ENCODE measurements at regions not wholly inside any gene's neighbourhood (a gene's known extent, or its start where the extent isn't known, plus 50 kb on each side); places are given as distances from the start of the nearest gene placed in this dataset.

DNA sequence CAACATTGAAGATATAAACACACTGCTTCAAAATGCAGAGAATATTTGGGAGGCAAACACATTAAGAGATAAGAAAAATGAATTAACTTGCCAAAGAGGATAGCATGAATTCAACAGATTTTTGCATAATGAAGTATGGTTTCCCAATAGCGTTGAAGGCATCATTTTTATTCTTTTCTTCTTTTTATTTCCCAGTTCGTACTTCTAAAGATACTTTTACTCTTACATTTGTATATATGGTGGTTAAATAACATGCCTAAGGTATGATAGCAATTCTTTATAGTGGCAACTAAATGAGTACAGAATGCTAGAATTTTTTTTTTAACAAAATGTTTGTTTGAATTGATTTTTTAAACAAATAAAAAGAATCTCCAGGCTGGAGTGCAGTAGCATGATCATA, 473.4 kb upstream of the MARCKS start:
- no peak overlapping the region for H3K4me3 ChIP-seq (ENCODE audit: low read depth, low read length)
- ChIA-PET POLR2A (no interaction called here), CTCF (interaction anchor here (2.6 kb wide), 1 partner anchor 475 kb away, joined by 10 read pairs; no protein-coding TSS in a partner anchor)
- DNase-seq (ENCODE audit: low read depth, low spot score) = no peak
- TF ChIP-seq, protein P1, sequence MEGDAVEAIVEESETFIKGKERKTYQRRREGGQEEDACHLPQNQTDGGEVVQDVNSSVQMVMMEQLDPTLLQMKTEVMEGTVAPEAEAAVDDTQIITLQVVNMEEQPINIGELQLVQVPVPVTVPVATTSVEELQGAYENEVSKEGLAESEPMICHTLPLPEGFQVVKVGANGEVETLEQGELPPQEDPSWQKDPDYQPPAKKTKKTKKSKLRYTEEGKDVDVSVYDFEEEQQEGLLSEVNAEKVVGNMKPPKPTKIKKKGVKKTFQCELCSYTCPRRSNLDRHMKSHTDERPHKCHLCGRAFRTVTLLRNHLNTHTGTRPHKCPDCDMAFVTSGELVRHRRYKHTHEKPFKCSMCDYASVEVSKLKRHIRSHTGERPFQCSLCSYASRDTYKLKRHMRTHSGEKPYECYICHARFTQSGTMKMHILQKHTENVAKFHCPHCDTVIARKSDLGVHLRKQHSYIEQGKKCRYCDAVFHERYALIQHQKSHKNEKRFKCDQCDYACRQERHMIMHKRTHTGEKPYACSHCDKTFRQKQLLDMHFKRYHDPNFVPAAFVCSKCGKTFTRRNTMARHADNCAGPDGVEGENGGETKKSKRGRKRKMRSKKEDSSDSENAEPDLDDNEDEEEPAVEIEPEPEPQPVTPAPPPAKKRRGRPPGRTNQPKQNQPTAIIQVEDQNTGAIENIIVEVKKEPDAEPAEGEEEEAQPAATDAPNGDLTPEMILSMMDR (IDR thresholded peaks at IDR 0.05; ENCODE audit: insufficient read depth, low read length, missing control alignments) = no peak

DNA sequence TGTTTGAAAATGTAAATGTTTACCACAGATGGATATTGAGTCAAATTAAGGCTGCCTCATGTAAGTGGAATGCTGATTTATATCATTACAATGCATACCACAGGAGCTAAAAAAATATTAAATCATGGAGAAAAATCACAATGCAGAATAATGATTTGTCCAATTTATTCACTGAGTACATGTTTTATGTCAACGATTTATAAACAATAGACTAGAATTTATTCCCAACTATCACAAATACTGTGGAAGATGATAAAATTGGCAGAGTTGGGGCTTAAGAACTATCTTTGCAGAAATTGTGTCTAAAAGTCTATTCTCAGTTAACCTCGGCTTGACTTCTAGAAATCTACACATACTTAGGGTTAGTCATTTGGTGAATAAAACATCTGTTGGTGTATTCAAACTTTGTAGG, 472.1 kb upstream of the MARCKS start:
- POLR2A ChIA-PET = interaction anchor here (1.0 to 1.2 kb wide), 3 partner anchors 9 to 474 kb away, joined by 3 read pairs; no protein-coding TSS in a partner anchor
- no peak overlapping the region for H3K4me3 ChIP-seq (ENCODE audit: low read depth, low read length)
- DNase-seq (ENCODE audit: low read depth, low spot score) = no peak
- TF ChIP-seq, protein P1 (IDR thresholded peaks at IDR 0.05; ENCODE audit: insufficient read depth, low read length, missing control alignments) = no peak
- CTCF ChIA-PET = interaction anchor here (0.6 to 2.6 kb wide), 5 partner anchors 9 to 515 kb away, joined by 3 to 10 read pairs (median 3); no protein-coding TSS in a partner anchor

DNA sequence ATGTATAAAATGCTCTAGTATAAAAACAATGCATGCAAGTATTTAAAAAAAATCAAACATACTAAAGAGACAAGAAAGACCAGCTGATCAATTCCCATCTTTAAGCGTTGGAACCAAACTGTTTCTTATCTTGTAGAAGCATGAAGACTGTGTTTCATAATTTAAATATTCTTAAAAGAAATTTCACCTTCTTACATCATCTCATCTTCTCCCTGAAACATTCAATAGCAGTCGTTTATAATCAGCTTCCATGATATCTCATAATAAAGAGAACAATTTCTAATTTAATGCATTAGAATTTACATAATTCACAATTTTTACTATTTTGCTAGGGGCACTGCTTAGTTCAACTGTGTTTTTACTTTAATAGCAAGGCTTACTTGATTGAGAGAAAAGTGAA, 468.1 kb upstream of the MARCKS start:
- no peak overlapping the region for H3K4me3 ChIP-seq (ENCODE audit: low read depth, low read length)
- no peak for DNase-seq (ENCODE audit: low read depth, low spot score)
- CTCF ChIA-PET = interaction anchor here (1.2 kb wide), 1 partner anchor 10 kb away, joined by 3 read pairs; no protein-coding TSS in a partner anchor
- POLR2A ChIA-PET = no interaction called here
- TF ChIP-seq, protein P1 (IDR thresholded peaks at IDR 0.05; ENCODE audit: insufficient read depth, low read length, missing control alignments) = no peak

DNA sequence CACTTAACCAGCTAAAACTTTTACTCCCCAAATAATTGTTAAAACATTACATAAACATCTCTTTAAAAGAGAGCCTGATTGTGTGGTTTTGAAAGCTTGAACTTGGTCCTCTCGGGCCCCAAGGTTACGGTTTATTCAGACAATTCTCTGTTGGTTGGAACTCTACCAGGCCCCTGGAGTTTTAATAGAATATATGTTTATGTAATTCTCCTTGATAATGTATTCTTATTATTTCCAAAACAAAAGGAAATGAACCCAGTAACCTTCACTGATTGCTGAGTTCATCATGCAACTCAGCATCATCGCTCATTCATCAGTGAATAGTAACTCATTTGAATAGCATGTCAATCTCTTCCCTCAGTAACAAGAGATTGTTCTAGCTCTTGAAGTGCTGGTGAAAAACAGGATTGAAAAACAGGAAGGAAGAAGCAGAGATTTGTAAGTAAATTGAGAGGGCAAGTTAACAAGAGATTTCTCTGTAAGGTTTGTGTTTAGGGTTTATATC, 464.5 kb upstream of the MARCKS start:
- ChIA-PET CTCF (no interaction called here), POLR2A (no interaction called here)

DNA sequence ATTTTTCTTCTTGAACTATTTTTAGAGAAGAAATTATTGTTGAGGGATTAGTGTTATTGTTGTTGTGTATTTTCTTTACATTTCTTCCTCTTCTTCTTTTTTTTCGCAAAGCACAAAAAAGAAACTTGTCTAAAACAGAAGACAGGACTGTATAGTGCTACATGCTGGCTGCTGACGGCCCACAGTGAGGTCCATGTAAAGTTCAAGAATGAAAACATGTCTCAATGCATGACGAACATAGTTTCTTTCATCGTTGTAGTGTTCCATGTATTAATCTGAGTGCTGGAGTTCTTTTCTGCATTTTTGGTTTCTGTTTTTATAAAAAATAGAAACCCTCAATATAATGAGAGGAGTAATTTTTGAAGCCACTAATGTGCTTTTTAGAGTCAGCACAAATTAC, 462.9 kb upstream of the MARCKS start:
- TF ChIP-seq, protein P1 (IDR thresholded peaks at IDR 0.05; ENCODE audit: insufficient read depth, low read length, missing control alignments) = no peak
- ChIA-PET CTCF (no interaction called here), POLR2A (no interaction called here)
- no peak for DNase-seq (ENCODE audit: low read depth, low spot score)
- no peak overlapping the region for H3K4me3 ChIP-seq (ENCODE audit: low read depth, low read length)

More for the DNA sequence above, 464.5 kb upstream of the MARCKS start:
- no peak for DNase-seq (ENCODE audit: low read depth, low spot score)
- no peak overlapping the region for H3K4me3 ChIP-seq (ENCODE audit: low read depth, low read length)
- TF ChIP-seq, protein P1 (IDR thresholded peaks at IDR 0.05; ENCODE audit: insufficient read depth, low read length, missing control alignments) = no peak

DNA sequence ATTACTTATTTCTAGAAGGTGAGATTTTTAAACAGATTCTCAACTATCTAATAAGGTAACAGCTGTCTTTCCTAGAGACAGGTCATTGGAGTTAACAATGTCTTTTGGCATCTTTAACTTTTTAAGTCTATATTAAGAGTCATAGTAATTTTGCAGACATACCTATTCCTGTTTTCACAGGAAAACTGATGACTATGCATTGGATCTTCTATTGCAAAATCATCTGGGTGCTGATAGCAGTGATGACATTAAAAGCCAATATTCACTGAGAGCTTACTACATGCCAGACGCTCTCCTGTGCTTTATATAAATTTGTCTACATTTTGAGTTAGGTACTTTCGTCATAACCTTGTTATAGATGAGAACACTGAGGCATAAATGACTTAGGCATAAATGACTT, 462.4 kb upstream of the MARCKS start:
- H3K4me3 ChIP-seq (ENCODE audit: low read depth, low read length) = no peak overlapping the region
- TF ChIP-seq, protein P1 (IDR thresholded peaks at IDR 0.05; ENCODE audit: insufficient read depth, low read length, missing control alignments) = no peak
- POLR2A ChIA-PET = no interaction called here
- CTCF ChIA-PET = no interaction called here
- no peak for DNase-seq (ENCODE audit: low read depth, low spot score)
